GM12875 (cell line): ENCODE measurements at regions not wholly inside any gene's neighbourhood (a gene's known extent, or its start where the extent isn't known, plus 50 kb on each side); places are given as distances from the start of the nearest gene placed in this dataset.

Source experiments
- H3K4me3 ChIP-seq: one replicate; pipeline ENCODE4 v1.5.1; 2011; ENCODE audit warnings: low read depth, low read length, control low read depth
- TF ChIP-seq, protein P1 (sequence below): IDR thresholded peaks from 2 replicates; pipeline ENCODE4 v1.5.1; 2011; ENCODE audit warnings: low read depth, mild to moderate bottlenecking, control low read depth, inconsistent platforms, low read length, moderate library complexity, borderline replicate concordance; ENCODE audit not compliant: insufficient read depth

DNA sequence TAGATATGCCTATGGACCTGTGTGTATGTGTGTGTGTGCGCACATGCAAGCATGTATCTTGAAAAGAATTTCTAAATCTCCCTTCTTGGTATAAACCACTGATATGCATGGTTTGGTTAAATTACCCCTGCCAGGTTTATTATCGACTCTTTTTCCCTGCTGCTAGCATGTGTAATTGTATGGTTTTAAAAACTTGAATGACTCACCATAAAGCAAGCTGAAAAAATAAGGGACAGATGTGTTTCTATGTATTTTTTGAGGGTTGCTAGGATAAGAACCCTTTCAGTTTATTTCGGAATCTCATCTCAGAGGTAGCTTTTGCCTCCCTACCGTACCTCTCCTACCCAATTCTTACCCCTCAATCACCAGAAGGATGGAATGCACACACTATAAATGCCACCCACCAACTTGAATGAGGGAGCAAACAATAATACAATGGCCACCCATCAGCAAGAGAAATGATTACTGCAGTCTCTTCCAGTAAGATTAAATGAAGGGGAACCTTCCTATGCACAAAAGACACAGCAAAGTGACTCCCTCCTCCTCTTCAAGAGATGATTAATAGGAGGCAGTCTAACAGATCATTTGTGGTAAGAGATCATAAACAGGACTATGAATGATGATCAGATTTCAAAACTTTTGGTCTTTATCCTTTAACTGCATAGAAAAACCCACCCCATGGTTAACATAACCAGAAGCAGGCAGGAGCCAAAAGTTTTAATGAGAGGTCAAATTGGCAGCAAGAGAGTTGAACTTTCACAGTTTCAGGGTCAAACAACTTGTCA is 357.2 kb downstream of the SATB2 start:
- TF ChIP-seq, protein P1, sequence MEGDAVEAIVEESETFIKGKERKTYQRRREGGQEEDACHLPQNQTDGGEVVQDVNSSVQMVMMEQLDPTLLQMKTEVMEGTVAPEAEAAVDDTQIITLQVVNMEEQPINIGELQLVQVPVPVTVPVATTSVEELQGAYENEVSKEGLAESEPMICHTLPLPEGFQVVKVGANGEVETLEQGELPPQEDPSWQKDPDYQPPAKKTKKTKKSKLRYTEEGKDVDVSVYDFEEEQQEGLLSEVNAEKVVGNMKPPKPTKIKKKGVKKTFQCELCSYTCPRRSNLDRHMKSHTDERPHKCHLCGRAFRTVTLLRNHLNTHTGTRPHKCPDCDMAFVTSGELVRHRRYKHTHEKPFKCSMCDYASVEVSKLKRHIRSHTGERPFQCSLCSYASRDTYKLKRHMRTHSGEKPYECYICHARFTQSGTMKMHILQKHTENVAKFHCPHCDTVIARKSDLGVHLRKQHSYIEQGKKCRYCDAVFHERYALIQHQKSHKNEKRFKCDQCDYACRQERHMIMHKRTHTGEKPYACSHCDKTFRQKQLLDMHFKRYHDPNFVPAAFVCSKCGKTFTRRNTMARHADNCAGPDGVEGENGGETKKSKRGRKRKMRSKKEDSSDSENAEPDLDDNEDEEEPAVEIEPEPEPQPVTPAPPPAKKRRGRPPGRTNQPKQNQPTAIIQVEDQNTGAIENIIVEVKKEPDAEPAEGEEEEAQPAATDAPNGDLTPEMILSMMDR: no peak
- H3K4me3 ChIP-seq: no peak overlapping the region

DNA sequence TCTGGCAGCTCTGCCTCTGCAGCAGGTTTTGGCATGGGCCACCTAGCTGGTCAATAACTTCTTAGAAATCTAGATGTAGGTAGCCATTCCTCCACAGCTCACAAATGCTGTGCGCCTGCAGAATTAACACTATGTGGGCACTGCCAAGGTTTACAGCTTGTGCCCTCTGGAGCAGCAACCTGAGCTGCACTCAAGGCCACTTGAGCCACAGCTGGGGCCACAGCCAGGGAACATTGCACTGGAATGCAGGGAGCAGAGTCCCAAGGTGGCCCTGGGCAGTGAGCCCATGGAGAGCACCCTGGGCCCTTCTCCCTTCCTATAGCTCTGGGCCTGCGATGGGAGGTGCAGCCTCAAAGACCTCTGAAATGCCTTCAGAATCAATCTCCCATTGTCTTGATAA is 365.3 kb downstream of the SATB2 start:
- TF ChIP-seq, protein P1: no peak
- no peak overlapping the region for H3K4me3 ChIP-seq

DNA sequence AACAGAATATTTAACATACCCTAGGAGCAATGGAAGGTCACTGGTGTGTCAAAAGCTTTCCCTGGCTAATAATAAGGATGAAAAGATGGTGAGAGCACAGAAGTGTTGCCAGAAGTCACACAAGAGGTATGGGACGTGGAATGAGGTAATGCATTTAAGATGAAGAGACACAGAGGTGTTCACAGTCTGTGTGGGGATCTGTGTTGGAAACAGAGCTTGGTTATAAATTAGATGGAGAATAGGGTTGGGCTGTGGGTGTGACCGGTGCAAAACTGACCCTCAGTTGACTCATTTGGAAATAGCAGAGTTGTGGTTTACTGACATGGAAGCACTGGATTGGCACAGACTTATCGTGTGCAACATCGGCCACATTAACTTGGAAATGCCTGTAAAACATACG is 372.5 kb downstream of the SATB2 start:
- no peak overlapping the region for H3K4me3 ChIP-seq
- TF ChIP-seq, protein P1: no peak

DNA sequence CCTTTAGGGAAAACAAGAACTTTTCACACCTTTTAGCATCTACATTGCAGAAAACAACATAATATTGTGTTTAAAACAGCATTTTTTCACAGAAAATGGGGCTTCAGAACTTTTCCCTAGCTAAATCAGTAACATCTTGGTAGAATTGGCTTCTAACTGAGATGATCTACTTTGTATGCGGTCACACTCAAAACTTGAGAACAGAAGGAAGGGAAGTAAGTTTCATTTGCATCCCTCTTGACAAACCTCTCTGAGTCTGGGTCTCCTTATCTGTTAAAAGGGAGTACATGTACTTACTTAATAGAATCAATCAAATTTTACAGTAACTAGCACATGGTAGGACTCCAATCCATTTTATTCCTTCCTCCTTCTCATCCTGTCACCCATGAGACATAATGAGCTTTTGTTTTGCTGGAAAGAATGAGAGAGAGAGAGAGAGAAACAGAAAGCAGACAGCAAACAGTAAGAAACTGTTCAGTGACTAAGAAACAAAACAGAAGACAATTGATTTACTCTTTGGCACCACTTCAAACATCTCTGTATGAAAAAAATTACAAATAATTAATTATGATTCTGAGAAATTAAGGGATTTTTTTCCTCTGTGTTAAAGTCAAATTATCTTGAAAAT is 387.3 kb downstream of the SATB2 start:
- TF ChIP-seq, protein P1: no peak
- H3K4me3 ChIP-seq: no peak overlapping the region

DNA sequence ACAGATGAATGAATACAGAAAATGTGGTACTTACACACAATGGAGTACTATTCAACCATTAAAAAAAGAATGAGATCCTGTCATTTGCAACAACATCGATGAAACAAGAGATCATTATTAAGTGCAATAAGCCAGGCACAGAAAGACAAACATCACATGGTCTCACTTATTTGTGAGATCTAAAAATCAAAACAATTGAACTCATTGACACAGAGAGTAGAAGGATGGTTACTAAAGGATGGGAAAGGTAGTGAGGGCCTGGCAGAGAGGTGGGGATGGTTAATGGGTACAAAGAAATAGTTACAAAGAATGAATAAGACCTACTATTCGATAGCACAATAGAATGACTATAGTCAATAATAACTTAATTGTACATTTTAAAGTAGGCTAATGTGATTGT is 393.5 kb downstream of the SATB2 start:
- H3K4me3 ChIP-seq: no peak overlapping the region
- TF ChIP-seq, protein P1: no peak

DNA sequence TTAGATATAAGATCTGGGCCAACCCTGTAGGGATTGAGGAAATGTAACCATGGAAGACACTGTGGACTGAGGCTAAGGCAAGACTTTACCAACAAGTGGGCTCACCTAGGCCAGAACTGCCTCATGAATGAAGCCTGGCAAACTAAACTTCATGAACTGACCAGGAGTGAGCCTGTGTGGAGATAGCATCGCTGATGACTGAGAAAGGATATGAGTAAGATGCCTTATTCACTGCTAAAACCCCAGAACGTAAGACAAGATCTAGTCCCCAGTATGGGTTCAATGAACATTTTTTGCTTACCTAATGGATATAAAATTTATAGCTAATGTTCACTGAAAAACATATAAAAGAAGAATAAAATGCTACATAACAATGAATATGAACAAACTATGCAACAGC is 399.8 kb downstream of the SATB2 start:
- no peak overlapping the region for H3K4me3 ChIP-seq
- TF ChIP-seq, protein P1: no peak

DNA sequence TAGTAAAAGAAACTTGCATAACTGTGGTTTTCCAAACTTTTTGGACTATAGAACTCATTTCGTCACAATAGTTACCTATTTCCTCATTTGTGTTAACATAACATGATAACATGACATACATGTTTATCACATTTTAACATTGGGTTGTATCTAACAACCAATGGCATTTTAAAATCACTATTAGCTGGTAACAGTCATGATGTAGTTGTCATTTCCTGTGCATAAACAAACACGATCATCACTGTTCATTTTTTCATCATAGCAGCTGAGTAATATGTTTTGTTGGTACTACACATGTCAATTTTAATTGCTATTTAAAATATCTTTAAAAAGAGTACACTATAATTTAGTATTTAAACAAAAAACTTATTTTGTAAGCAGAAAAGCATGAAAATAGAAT is 402.4 kb downstream of the SATB2 start:
- no peak overlapping the region for H3K4me3 ChIP-seq
- TF ChIP-seq, protein P1: no peak
